HG02970 (cell line): ENCODE measurements at regions not wholly inside any gene's neighbourhood (a gene's known extent, or its start where the extent isn't known, plus 50 kb on each side); places are given as distances from the start of the nearest gene placed in this dataset.

ENCODE experiments used
- ATAC-seq: cut with Tn5 transposase; IDR thresholded peaks from one replicate; pipeline ENCODE4 v1.9.1; 2021; ENCODE audit warnings: mild to moderate bottlenecking, moderate library complexity, moderate number of reproducible peaks; ENCODE audit not compliant: unreplicated experiment, low FRiP score

DNA sequence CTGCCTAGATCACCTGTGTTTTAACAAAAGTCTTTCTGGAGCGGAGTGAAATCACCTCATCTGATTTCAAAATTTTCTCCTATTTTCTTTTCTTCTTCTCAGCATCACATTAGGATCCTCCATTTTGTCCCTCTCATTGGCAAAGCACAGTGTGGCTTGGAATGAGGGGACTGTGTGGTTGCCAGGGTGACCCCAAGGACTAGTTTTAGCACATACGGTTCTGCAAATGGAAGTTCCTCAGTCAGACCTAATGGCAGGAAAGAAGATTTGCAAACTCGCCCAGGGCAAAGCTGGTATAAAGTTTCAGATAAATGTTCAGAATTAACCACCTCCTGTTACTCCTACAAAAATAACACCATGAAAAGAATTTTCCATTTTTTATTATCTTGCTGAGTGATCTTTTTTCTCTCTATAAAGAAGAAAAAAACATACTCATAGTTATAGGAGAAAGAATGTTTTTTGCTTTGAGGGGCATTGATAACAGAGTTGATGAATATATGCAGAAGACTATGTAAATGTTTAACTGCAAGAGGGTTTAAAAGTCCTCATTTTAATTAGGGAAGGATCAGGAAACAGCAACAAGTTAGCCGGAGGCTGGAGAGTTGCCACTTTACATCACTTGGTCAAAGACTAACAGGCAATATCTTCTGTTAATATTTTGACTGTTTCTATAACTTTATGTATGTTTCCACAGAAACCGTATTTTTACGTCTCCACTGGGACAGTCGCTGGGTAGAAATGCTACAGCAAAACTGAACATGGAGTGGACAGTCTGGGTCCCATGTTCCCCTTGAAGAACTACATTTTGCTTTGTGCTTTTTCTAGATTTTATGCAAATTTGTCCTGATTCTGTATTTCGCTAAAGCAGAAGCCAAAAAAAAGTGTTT lies 257.8 kb downstream of the NR2F1-AS1 start:
- ATAC-seq: no peak

DNA sequence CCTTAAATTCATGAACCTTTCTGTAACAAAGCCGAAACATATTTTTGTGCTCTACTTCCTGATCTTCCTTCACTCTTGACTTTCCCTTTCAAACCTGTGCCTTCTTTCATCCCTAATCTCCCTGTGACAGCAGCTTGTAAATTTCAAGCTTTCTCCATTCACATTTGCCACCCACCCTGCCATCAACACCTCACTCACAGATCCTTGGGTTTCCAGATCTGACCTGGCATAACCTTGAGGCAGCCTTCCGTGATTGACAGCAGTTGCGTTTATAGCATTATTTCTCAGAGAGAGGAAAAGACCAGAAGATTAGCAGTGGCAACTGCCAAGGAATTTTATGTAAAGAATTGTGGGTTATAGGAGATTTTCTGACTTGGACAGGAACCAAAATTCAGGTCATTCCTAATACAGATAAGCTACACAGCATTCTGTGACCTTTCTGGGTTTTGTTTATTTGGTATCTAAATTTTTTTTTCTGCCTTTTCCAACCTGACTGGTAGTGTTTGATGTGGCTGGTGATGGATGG lies 260.0 kb downstream of the NR2F1-AS1 start:
- no peak for ATAC-seq

DNA sequence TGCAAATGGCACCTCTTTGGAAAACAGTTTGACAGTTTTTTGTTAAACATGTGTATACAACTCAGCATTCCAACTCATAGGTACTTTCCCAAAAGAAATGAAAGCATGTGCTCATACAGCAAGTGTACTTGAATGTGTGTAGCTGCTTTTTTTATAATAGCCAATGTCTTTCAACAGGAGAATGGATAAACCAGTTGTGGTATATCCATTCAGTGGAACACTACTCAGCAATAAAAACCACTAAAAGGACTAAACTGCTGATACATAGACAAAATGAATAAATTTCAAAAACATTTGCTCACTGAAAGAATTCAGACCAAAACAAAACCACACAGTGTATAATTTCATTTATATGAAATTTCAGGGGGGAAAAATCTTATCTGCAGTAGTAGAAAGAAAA lies 267.3 kb downstream of the NR2F1-AS1 start:
- ATAC-seq: no peak

DNA sequence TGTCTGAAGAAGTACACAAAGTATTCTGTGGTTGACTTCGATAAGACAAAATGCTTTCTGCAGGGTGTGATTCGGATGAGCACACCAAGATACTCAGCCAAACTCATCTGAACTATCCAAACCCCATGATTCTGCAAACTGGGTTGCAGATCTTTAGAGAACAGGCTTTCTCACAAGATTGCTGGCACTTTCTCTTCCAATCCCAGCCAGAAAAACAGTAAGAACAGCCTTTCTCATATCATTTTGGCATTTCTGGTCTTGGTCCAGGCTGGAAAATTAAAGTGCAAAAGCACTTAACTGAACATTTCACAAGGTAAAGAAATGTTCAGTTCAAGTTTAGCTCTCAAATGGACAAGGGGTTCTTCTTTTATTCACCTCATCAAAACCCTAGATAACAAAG lies 269.1 kb downstream of the NR2F1-AS1 start:
- no peak for ATAC-seq

DNA sequence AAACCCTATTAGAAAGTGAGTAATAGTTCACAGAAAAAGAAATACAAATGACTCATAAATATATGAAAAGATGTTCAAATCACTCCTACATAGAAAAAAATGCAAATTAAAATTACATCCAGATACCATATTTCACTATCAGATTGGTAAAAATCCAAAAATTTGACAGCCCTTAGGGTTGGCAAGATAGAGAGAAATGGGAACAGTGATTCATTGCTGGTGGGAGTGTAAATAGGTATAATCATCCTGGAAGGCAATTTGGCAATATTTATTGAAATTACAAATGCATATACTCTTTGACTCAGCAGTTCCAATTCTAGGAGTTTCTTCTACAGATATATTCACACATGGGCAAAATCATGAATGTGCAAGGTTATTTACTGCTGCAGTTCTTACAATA lies 273.5 kb downstream of the NR2F1-AS1 start:
- no peak for ATAC-seq

DNA sequence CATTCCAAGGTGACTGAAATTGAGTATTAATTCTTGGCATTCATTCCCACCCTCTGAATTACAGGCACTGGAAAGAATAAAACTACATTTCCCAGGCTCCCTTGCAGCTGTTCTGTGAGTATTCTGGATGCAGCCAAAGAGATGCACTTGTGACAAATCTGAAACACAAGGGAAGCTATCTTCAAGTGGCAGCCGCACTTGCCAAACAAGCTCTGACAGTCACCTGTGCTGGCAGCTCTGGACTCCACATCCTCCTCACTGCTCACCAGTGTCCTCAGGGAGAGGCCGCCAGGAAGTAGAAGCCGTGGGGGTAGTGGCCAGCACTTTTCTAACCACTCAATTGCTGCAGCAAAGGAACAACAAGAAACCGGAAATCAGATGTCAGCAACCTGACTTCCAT lies 275.0 kb downstream of the NR2F1-AS1 start:
- ATAC-seq: no peak

DNA sequence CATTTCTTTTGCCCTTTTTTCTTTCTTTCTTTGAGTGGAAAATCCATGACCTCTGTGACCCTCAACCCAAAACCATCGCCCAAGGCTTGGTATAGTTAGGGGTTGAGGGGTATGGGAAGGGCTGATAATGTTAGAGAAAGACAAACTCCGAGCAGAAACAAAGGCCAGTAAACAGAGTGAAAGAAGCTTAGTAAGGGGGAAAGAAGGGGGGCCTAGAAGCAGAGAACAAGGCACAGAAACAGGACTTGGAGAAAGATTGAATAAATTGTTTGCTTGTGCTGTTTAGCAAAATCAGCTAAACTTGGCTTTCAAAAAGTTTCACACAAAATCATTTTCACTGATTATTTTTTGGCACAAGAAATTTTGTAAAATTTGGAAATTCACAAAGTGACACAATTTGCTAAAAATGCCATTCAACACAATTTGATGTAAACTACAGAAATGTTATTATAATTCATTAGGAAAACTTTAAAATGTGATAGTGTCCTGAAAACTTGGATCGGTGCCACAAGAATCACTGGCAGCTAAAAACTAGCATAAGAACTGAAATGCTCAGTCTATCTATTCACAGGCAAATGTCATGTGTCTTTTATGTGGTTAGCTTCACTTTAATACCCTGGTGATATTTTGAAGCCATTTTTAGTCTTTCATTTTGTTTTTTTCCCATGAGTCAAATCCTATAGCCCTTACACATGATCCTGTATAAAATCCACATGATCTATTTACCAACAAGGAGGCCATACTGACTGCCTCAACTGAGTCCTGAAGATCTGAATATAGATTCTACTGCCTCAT lies 276.4 kb downstream of the NR2F1-AS1 start:
- ATAC-seq: no peak

DNA sequence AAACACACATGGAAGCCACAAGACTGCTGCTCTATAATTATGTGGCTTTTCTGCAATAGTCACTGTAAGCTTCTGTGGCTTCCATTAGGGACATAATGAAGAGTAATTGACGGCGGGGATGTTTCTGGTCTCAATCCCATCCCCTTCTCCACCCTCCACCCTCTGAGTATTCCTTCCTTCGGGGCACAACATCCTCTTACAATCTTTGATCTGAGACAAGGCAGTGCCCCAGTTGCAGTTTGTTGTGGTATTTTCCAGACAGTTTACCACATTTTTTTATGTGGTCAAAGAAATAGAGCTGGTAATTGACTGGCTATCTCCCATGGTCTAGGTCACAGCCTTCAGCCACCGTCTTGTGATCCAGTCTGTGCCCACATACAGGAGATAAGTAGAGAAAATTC lies 277.7 kb downstream of the NR2F1-AS1 start:
- no peak for ATAC-seq

DNA sequence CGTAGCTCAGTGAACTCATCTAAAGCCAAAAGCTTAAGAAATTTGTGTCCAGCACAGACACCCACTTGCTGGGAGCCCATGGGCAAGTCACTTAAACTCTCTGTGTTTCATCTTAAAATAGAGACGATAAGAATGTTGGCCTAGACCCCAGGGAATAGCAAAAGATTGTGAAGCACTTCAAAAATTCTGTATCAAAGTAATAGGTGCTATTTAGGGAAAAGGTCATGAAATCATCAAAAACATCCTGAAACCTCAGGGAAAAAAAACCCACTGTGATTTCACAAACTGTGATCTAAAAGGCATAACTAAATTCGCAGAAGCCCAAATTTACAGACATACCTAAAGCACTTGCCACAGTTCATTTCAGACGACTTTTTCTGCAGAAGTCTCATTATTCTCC lies 278.3 kb downstream of the NR2F1-AS1 start:
- ATAC-seq: no peak

DNA sequence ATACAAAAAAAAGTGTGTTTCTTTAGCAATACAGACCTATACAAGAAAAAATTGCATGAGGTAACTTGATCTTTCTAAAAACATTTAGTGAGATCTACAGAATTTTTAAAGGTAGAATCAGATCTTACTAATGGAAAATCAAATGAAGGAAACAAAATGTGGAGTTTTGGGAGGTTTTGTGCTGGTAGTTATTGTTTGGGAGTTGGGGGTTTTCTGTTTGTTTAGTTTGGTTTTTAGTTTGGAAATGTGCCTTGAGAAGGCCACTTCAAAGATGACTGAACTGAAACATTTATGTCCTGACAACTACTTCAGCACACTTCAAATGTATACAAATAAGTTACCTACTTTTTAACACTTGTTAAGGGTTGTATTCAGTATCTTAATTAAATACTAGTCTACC lies 280.1 kb downstream of the NR2F1-AS1 start:
- ATAC-seq: no peak

DNA sequence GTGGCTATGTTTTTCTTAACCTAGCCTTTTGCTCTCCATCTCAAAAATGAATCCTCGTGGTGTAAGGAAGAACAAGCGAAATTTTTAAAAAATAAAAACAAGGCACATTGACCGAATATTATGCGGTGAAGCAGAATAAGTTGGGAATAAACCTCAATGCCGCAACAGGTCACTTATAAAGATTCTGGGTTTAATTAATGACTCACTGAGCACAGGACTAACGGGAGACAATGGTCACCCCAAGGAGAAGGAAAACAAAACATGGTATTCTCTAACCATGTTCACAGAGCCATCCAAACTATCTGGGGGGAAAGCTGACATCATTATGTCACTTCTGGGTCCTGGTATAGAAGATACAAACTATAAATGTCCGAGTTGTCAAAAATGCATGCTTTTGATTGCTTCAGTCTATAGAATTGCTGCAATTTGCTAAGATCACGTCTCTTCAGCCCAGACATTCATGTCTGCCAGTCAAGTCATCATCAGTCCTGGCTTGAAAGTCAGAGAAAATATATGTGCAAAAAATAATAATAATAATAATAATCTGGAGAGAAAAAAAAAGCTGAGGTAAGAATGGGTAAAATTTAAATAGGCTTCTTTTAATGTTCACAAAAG lies 280.6 kb downstream of the NR2F1-AS1 start:
- no peak for ATAC-seq

DNA sequence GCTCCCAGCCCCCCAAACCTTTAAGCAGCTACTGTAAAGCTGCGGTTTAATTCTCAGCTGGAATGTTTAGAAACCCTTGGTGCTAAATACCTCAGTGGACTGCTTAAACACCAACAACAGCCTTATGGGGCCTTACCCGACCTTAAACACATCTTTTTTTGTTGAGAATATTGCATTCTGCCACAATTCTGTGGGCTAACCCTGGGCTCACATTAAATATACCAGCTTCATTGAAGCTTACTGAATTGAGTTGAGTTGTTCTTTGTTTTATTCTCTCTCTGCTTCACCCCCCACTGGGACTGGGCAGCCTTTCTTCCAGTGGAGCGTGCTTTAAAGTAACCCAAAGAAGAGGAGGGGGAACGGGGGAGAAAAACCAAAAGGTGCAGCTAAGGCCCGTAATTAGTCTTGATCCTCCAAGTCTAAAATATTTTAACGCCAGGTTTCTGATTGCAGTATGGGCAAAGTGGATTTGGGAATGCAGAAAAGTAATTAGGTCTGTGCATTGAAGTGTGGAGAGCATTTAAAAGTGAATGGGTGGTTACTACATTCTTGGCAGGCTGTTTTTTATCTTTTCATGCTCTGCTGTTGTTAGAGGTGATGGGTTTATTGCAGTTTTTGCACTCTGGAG lies 281.2 kb downstream of the NR2F1-AS1 start:
- no peak for ATAC-seq

DNA sequence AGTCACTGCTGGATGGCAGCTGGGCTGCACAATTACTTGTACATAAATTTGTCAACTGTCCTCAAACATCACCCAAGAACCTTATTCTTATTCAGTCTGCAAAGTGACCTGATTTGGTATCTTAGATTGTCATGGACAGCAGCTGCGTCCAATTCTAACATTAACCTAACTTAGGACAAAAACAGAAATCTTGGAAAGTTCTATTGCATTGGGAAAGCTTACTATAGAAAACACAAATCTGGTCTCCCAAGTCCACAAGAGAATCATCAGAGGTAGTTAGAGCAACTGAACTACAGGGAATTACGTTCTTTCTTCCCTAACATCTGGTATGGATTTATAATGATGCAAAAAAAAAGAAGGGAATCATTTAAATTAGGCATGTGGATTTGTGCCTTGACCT lies 283.9 kb downstream of the NR2F1-AS1 start:
- ATAC-seq: no peak

DNA sequence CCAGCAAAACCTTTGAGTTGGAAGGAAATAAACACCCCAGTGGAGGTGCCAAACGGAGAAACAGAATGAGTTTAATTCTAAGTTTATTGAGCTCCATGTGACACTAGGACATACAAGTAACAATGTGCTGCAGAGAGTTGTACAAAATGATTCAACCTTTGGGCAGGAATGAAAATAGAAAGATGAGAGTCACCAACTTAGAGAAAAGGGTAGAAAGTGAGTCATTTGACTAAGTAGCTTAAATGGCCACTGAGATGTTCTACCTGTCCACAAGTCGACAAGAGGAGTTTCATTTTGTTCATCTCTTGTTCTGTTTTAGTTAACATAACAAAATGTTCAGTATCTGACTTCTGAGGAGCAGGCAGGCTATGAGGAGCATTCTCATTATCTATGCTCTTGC lies 284.7 kb downstream of the NR2F1-AS1 start:
- no peak for ATAC-seq

DNA sequence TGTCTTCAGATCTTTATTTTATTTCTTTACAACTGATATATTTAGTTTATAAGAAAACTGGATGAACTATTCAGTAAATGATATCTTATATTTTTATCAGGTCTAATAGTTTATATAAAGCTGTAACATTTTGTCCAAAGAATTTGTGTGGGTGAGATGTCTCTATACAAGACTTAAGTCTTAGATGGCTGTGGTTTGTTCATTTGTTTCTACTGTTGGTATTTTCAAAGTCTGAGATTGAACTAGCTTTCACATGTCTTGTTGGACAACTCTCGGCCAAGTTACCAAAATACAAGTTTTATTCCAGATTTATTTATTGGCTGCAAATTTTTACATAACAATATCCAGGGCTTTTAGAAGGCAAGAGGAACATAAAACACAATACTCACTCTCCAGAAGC lies 286.0 kb downstream of the NR2F1-AS1 start:
- ATAC-seq: no peak

DNA sequence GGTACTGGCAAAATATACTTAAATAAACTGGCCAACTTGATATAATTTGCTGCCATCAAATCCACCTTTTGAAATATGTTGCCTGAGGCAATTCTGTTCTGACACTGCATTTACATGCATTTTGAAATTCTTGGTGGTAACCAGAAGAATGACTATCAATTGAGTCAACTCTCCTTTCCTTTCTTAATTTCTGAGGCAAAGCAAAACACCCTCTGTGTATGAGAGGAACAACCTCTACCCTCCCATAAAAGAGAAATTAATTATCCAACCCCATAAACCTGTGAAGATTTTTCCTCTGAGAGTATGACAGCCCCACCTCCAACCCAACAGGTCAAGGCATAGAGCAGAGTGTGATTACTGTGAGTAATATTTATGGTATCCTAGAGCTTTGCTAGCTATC lies 286.8 kb downstream of the NR2F1-AS1 start:
- no peak for ATAC-seq

DNA sequence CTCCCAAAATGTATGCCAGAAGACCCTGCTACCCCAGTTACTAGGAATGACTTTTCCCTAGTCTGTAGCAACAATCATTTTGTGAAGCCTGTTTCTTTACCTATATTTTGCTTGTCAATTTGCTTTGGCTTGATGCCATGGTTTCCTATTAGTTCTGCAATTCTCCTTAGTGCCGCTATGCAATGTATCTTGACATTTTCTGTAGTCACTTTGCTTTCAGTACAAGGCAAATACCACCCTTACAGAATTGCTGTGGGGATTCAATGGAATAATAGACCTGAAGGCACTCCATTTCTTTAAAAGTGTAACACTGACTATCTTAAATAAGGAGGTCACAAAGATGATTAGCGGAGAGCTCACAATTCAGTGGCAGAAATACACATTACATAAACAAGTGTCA lies 291.1 kb downstream of the NR2F1-AS1 start:
- no peak for ATAC-seq

DNA sequence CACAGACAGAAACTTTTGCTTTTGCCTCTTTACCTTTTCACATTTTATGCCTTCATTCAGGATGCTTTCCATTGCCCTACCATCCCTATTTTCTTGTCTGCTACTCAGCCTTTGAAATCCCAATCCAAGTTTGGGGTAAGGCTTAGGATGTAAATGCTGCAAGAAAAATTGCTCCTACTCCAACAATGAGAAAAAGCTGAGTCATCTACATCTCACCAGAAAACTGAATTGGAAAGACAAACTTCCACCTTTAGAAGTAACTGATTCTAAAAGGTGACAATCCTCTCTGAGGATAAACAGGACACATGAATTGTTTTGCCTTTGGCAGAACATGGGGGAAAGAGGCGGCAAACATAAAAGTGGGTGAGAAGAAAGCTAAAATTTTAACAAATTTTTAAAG lies 295.6 kb downstream of the NR2F1-AS1 start:
- ATAC-seq: no peak

DNA sequence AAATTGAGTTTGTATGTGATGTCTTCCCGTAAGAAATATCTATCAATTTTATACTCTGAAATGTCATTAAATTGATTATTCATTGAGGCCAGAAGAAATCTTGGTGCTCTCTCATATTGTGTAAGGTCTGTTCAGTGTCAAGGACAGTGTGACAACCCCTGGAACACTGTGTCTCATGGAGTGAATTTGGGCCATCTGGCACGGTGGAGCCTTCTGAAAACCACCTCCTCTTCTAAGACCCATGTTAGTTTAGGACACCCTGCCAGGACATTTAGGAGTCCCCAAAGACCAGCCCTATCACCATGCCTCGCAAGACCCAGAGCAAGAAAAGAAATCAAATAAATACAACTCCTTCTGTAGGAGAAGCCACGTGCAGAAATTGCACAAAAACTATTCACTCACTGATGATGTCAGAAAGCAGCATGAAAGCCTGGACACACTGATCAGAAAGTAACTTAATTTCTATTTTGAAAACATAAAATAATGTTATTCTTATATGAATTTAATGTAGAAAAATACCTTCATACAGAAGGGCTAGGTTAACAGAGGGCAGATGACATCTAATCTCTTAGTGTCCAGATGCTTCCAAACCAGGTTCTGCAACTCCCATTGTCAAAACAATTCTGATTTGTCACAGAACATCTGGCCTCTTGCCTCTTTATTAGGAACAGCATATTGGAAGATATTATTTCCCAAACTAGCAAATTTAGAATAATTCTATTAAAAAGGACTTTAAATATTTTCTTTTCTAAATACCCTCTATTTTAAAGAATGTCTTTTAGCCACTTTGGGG lies 298.8 kb downstream of the NR2F1-AS1 start:
- no peak for ATAC-seq

DNA sequence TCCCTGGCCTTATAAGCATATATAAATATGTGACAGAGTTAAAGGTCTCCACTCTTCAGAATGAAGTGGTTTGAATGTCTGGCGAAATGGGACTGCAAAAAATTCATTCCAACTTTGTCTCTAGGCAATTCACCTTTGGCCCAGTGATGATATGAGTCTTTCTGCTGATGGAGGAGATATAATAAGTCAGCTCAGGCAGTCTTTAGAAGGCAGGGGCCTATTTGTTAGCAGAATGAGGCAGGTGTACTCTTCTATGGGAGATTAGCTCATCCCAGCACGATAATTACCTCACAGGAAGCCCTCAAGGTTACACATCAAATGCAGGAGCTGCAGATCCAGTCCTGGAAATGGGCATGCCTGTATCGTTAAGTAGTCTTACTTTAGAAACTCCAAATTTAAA lies 300.5 kb downstream of the NR2F1-AS1 start:
- no peak for ATAC-seq
